ENCODE measurements at regions not wholly inside any gene's neighbourhood (a gene's known extent, or its start where the extent isn't known, plus 50 kb on each side); places are given as distances from the start of the nearest gene placed in this dataset.

GRCh38 chr7:82633592-82633991 lies 190.0 kb upstream of the CACNA2D1 start:
- Histone ChIP-seq H3K4me2 (no peak overlapping the region), H3K27me3 (ENCODE audit: insufficient read depth) (no peaks in the 10 kb centered on the region), H3K9me3 (no peaks in the 10 kb centered on the region), H3K9ac (no peak overlapping the region), H3F3A (replicated peaks; ENCODE audit: insufficient read depth) (peaks cover 19% of the 10 kb centered on the region), H3K4me1 (ENCODE audit: control insufficient read depth in 1 of 2, insufficient read depth in 2 of 2, low read depth in 1 of 2, low read length in 1 of 2) (peaks cover 0 to 6% of the 10 kb centered on the region in 2 experiments; a peak in 2 of 4 replicates), H3K36me3 (replicated peaks in 1 of 2; ENCODE audit: control insufficient read depth in 1 of 2, insufficient read depth in 2 of 2, low read length in 1 of 2) (no peaks in the 10 kb centered on the region), H3K27ac (ENCODE audit: low read depth in 2 of 2, low read length in 1 of 2) (no peak overlapping the region), H4K20me1 (ENCODE audit: insufficient read depth) (no peaks in the 10 kb centered on the region), H3K4me3 (ENCODE audit: low read depth in 2 of 2, low read length in 1 of 2) (no peak overlapping the region), H3K9me2 (0 out of 2 replicates have a peak, but pooled peaks cover 2% of the 10 kb centered on the region), H3K79me2 (ENCODE audit: insufficient read depth) (no peaks in the 10 kb centered on the region), H2AFZ (ENCODE audit: low read depth) (no peak overlapping the region)
- ChIA-PET CTCF (interaction anchor here (1.2 kb wide), 1 partner anchor 1151 kb away, joined by 4 read pairs; no protein-coding TSS in a partner anchor), POLR2A (no interaction called here)
- TF ChIP-seq, protein P1, sequence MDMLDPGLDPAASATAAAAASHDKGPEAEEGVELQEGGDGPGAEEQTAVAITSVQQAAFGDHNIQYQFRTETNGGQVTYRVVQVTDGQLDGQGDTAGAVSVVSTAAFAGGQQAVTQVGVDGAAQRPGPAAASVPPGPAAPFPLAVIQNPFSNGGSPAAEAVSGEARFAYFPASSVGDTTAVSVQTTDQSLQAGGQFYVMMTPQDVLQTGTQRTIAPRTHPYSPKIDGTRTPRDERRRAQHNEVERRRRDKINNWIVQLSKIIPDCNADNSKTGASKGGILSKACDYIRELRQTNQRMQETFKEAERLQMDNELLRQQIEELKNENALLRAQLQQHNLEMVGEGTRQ (IDR thresholded peaks at IDR 0.05; ENCODE audit: borderline replicate concordance, low read depth, low read length), result no peak
- TF ChIP-seq, protein P2, sequence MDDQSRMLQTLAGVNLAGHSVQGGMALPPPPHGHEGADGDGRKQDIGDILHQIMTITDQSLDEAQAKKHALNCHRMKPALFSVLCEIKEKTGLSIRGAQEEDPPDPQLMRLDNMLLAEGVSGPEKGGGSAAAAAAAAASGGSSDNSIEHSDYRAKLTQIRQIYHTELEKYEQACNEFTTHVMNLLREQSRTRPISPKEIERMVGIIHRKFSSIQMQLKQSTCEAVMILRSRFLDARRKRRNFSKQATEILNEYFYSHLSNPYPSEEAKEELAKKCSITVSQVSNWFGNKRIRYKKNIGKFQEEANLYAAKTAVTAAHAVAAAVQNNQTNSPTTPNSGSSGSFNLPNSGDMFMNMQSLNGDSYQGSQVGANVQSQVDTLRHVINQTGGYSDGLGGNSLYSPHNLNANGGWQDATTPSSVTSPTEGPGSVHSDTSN (IDR thresholded peaks at IDR 0.05), result no peak
- TF ChIP-seq EZH2phosphoT487 (IDR thresholded peaks at IDR 0.05; ENCODE audit: borderline replicate concordance, low read depth), result no peak
- no peak for TF ChIP-seq CHD2 (IDR thresholded peaks at IDR 0.05; ENCODE audit: low read length, partially characterized antibody)
- WGBS (ENCODE audit: low lambda C conversion rate), result 67% methylated on average over 1 of the region's 1 CpG
- no peak for DNase-seq

GRCh38 chr7:82631998-82632397 lies 188.4 kb upstream of the CACNA2D1 start:
- DNase-seq, result no peak
- ChIA-PET POLR2A (no interaction called here), CTCF (no interaction called here)
- Histone ChIP-seq H3K4me3 (ENCODE audit: low read depth in 2 of 2, low read length in 1 of 2) (no peak overlapping the region), H3K9me2 (0 out of 2 replicates have a peak, but pooled peaks cover 2% of the 10 kb centered on the region), H3K9ac (no peak overlapping the region), H4K20me1 (ENCODE audit: insufficient read depth) (no peaks in the 10 kb centered on the region), H3F3A (replicated peaks; ENCODE audit: insufficient read depth) (peaks cover 19% of the 10 kb centered on the region), H2AFZ (ENCODE audit: low read depth) (no peak overlapping the region), H3K9me3 (no peaks in the 10 kb centered on the region), H3K27me3 (ENCODE audit: insufficient read depth) (no peaks in the 10 kb centered on the region), H3K27ac (ENCODE audit: low read depth in 2 of 2, low read length in 1 of 2) (no peak overlapping the region), H3K36me3 (replicated peaks in 1 of 2; ENCODE audit: control insufficient read depth in 1 of 2, insufficient read depth in 2 of 2, low read length in 1 of 2) (no peaks in the 10 kb centered on the region), H3K4me2 (no peak overlapping the region; the same call in 1 of the 2 replicates), H3K79me2 (ENCODE audit: insufficient read depth) (no peaks in the 10 kb centered on the region), H3K4me1 (ENCODE audit: control insufficient read depth in 1 of 2, insufficient read depth in 2 of 2, low read depth in 1 of 2, low read length in 1 of 2) (peaks cover 0 to 6% of the 10 kb centered on the region in 2 experiments; a peak in 2 of 4 replicates)
- no peak for TF ChIP-seq NRF1 (IDR thresholded peaks at IDR 0.05; ENCODE audit: low read depth, low read length)
- TF ChIP-seq FOSL2 (IDR thresholded peaks at IDR 0.05; ENCODE audit: borderline replicate concordance, low read depth), result peak; percentile 50
- no peak for TF ChIP-seq FOXM1 (IDR thresholded peaks at IDR 0.05; ENCODE audit: low read depth)
- TF ChIP-seq RCOR1 (IDR thresholded peaks at IDR 0.05; ENCODE audit: low read length), result no peak
- 0 out of 2 replicates have a peak, but pooled peaks have one; percentile 27 for TF ChIP-seq JUND (IDR thresholded peaks at IDR 0.05)
- TF ChIP-seq NFIC (IDR thresholded peaks at IDR 0.05; ENCODE audit: borderline replicate concordance), result no peak
- TF ChIP-seq, protein P1 (IDR thresholded peaks at IDR 0.05; ENCODE audit: borderline replicate concordance, low read depth, low read length), result no peak
- TF ChIP-seq TAF1 (IDR thresholded peaks at IDR 0.05; ENCODE audit: borderline replicate concordance, low read depth, low read length), result no peak
- TF ChIP-seq TEAD4 (IDR thresholded peaks at IDR 0.05; ENCODE audit: borderline replicate concordance, insufficient read depth), result no peak
- WGBS (ENCODE audit: low lambda C conversion rate), result 41% methylated on average over 3 of the region's 3 CpGs
